ENCODE measurements at regions not wholly inside any gene's neighbourhood (a gene's known extent, or its start where the extent isn't known, plus 50 kb on each side); places are given as distances from the start of the nearest gene placed in this dataset.

DNA sequence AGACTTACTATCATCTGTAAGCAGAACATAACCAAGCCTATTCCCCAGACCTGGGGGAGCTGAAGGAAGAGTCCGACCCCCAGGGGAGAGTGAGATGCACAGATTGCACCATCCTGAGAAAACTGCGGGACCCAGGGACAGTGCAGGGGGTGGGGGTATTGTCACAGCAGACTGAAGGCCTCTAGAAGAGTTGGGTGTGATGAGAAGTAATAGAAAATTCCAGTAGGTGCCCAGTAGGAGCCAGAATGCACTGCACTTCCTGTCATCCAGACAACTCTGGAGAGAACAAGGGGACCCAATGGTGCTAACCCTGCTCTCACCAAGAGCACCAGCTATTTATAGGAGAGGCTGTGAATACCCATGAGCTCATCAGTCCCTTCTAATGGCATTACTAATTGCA, 190.1 kb downstream of the BCL11B start:
- H3K27ac Mint-ChIP-seq = no peak overlapping the region
- peaks cover 14% of the 10 kb centered on the region; the same call in 1 of the 2 replicates for H3K9me3 Mint-ChIP-seq
- no peak for DNase-seq
- H3K36me3 Mint-ChIP-seq (ENCODE audit: low read depth) = no peaks in the 10 kb centered on the region
- TF ChIP-seq, protein P1, sequence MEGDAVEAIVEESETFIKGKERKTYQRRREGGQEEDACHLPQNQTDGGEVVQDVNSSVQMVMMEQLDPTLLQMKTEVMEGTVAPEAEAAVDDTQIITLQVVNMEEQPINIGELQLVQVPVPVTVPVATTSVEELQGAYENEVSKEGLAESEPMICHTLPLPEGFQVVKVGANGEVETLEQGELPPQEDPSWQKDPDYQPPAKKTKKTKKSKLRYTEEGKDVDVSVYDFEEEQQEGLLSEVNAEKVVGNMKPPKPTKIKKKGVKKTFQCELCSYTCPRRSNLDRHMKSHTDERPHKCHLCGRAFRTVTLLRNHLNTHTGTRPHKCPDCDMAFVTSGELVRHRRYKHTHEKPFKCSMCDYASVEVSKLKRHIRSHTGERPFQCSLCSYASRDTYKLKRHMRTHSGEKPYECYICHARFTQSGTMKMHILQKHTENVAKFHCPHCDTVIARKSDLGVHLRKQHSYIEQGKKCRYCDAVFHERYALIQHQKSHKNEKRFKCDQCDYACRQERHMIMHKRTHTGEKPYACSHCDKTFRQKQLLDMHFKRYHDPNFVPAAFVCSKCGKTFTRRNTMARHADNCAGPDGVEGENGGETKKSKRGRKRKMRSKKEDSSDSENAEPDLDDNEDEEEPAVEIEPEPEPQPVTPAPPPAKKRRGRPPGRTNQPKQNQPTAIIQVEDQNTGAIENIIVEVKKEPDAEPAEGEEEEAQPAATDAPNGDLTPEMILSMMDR (IDR thresholded peaks at IDR 0.05) = no peak
- H3K4me3 Mint-ChIP-seq = no peak overlapping the region
- H3K4me1 Mint-ChIP-seq (ENCODE audit: low read depth) = no peaks in the 10 kb centered on the region
- H3K27me3 Mint-ChIP-seq (ENCODE audit: insufficient read depth) = 0 out of 2 replicates have a peak, but pooled peaks cover 2% of the 10 kb centered on the region

DNA sequence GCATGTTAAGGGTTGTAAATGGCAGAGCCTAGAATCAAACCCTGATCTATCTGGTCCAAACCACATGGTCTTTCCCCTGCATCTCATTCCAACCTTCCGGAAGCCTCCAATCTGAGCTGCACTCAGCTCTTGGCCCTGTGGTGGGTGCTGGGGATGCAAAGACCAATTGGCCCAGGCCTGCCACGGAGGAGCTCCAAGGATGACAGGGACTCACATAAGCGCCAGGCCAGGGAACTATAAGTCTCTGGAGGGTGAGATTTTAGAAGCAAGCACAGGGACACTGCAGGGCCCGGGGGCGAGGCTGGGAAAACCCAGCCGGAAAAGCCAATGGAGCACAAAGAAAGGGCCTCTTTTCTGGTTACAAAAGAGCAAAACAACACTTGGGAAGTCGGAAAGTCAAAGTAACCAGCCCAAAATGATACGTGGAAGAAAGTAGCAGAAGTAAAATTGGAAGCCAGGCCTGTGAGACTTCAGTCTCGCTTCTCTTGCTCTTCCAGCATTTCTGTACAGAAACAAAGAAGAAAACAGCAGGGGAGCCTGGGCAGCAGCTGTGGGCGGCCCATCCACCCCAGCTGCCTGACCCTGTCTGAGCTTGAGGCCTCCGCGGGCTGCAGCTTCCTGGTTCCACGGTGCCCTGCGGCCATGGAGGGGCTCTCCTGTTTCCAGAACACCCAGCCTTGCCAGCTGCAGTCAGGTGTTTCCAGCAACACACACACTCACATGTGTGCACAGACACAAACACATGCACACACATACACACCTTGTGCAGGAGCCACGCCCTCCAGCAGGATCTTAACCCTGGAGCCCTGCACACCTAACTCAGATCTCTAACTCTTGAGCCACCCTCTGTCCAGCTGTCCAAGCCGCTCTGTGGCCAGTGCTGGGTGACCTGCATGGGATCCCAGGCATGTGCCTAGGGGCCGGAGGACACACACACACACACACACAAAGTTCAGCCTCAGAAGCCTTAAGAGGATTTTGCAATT, 178.2 kb downstream of the BCL11B start:
- peaks cover 8% of the 10 kb centered on the region for H3K27me3 Mint-ChIP-seq (ENCODE audit: insufficient read depth)
- no peak overlapping the region for H3K4me3 Mint-ChIP-seq
- no peaks in the 10 kb centered on the region for H3K4me1 Mint-ChIP-seq (ENCODE audit: low read depth)
- no peak for DNase-seq
- H3K9me3 Mint-ChIP-seq = peaks cover 23% of the 10 kb centered on the region; the same call in 1 of the 2 replicates
- H3K36me3 Mint-ChIP-seq (ENCODE audit: low read depth) = no peaks in the 10 kb centered on the region
- TF ChIP-seq, protein P1 (IDR thresholded peaks at IDR 0.05) = no peak
- no peak overlapping the region for H3K27ac Mint-ChIP-seq

DNA sequence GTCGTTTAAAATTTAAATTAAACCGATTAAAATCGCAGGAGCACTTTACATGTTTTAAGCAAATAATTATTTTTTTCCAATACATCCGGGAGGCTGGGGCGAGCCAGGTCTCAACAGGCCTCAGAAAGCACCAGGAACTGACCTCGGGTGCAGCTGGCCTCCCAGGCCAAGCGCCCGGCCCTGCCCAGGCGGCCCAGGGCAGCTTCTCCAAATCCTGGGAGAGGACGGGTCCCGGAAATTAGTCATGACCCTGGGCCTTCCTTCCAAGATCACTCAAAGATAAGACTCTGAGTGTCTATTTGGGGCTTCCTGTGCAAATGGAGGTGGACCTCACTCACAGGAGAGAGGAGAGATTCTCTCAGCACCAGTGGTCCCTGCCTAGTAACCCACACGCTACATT, 177.1 kb downstream of the BCL11B start:
- Mint-ChIP-seq H3K36me3 (ENCODE audit: low read depth) (no peaks in the 10 kb centered on the region), H3K27me3 (ENCODE audit: insufficient read depth) (peaks cover 9% of the 10 kb centered on the region), H3K27ac (no peak overlapping the region), H3K9me3 (peaks cover 26% of the 10 kb centered on the region; the same call in 1 of the 2 replicates), H3K4me3 (no peak overlapping the region), H3K4me1 (ENCODE audit: low read depth) (no peaks in the 10 kb centered on the region)
- TF ChIP-seq, protein P1 (IDR thresholded peaks at IDR 0.05) = no peak
- DNase-seq = no peak

DNA sequence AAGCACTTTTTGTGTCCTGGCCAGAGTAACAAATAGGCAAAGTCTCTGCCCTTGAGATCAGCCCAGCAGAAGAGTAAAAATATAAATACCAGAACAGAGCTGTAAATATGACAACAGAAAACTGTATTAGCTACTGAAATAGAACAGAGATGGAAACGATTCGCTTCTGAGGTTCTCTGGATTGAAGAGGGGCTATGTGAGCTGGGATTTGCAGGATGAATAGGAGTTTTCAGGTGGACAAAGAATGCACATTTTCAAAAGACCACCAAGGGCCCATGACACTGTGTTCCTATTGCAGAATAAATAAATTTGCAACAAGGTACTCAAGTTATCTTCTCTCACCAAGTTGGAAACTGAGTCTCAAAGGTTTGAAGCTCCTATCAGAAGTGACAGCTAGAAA, 176.6 kb downstream of the BCL11B start:
- DNase-seq = no peak
- Mint-ChIP-seq H3K27ac (no peak overlapping the region), H3K36me3 (ENCODE audit: low read depth) (no peaks in the 10 kb centered on the region), H3K4me3 (no peak overlapping the region), H3K9me3 (peaks cover 29% of the 10 kb centered on the region; the same call in 1 of the 2 replicates), H3K4me1 (ENCODE audit: low read depth) (no peaks in the 10 kb centered on the region), H3K27me3 (ENCODE audit: insufficient read depth) (peaks cover 9% of the 10 kb centered on the region)
- TF ChIP-seq, protein P1 (IDR thresholded peaks at IDR 0.05) = no peak

DNA sequence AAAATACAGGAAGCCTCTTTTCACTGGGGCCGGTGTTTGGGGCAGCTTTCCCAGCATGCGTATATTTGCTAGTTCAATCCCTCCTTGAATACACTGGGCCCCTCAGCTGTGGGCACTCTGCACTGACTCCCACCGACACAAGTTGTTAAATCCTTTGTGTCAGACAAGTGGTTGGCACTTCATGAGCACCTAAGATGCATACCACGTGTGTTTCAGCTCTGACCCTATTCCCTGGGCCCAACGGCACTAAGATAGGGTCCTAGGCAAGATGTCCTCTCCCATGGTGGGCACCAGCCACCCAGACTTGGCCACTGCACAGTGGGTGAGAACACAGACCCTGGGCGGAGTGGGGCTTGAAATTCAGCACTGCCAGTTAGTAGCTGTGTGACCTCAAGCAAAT, 173.8 kb downstream of the BCL11B start:
- no peak overlapping the region for H3K4me3 Mint-ChIP-seq
- peaks cover 29% of the 10 kb centered on the region; the same call in 1 of the 2 replicates for H3K9me3 Mint-ChIP-seq
- no peaks in the 10 kb centered on the region for H3K4me1 Mint-ChIP-seq (ENCODE audit: low read depth)
- peaks cover 9% of the 10 kb centered on the region for H3K27me3 Mint-ChIP-seq (ENCODE audit: insufficient read depth)
- H3K36me3 Mint-ChIP-seq (ENCODE audit: low read depth) = no peaks in the 10 kb centered on the region
- H3K27ac Mint-ChIP-seq = no peak overlapping the region
- TF ChIP-seq, protein P1 (IDR thresholded peaks at IDR 0.05) = no peak
- DNase-seq = no peak
